ENCODE measurements at regions not wholly inside any gene's neighbourhood (a gene's known extent, or its start where the extent isn't known, plus 50 kb on each side); places are given as distances from the start of the nearest gene placed in this dataset.

DNA sequence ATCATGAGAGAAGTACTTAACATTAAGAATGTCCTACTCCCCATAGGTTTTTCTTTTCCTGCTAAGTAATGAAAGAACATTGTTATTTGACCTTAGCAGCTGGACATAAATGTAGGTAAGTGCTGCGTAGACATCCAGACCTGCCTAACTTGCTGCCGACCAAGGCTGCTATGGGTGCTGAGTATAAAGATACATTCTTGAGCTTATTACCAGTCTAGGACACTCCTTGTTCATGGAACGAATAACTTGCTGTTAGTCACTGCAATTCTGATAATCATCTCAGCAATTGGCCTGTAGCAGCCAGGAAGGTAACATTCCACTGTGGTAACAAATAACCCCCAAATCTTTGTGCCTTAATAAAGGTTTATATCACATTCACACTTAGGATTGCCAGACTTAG lies 478.1 kb downstream of the VRK1 start:
- Histone ChIP-seq H3K4me3 (no peak overlapping the region), H3K27me3 (replicated peaks; ENCODE audit: insufficient read depth) (no peaks in the 10 kb centered on the region), H3K27ac (no peak overlapping the region), H3K4me1 (replicated peaks) (no peaks in the 10 kb centered on the region), H3K9me3 (no peaks in the 10 kb centered on the region), H3K36me3 (no peaks in the 10 kb centered on the region)
- TF ChIP-seq, protein P1, sequence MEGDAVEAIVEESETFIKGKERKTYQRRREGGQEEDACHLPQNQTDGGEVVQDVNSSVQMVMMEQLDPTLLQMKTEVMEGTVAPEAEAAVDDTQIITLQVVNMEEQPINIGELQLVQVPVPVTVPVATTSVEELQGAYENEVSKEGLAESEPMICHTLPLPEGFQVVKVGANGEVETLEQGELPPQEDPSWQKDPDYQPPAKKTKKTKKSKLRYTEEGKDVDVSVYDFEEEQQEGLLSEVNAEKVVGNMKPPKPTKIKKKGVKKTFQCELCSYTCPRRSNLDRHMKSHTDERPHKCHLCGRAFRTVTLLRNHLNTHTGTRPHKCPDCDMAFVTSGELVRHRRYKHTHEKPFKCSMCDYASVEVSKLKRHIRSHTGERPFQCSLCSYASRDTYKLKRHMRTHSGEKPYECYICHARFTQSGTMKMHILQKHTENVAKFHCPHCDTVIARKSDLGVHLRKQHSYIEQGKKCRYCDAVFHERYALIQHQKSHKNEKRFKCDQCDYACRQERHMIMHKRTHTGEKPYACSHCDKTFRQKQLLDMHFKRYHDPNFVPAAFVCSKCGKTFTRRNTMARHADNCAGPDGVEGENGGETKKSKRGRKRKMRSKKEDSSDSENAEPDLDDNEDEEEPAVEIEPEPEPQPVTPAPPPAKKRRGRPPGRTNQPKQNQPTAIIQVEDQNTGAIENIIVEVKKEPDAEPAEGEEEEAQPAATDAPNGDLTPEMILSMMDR (IDR thresholded peaks at IDR 0.05) = no peak
- no peak for TF ChIP-seq POLR2A (IDR thresholded peaks at IDR 0.05)
- TF ChIP-seq POLR2AphosphoS5 (IDR thresholded peaks at IDR 0.05) = no peak
- WGBS = 70% methylated on average over 3 of the region's 3 CpGs
- DNase-seq (ENCODE audit: low spot score) = no peak
- intact Hi-C loops (cut with DNase I) = no loop called here

DNA sequence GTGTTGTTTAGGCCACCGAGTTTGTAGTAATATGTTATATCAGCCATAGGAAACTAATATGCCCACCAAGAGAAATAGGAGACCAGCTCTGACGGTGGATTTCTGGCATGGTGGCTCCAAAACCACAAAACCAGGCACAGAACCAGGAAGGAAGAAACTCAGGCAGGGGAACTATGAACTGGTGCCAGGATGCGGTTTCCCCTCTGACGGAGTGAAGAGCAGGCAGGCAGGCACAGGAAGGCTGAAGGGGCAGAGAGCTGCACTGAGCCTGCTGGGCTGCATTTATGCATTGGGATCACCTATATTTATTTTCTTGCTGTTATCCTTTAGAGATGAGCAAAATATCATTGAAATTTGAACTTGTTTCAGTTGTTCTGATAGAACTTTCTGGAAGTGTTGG lies 479.4 kb downstream of the VRK1 start:
- no peak overlapping the region for H3K27ac ChIP-seq
- no peaks in the 10 kb centered on the region for H3K9me3 ChIP-seq
- no peak overlapping the region for H3K4me3 ChIP-seq
- H3K36me3 ChIP-seq = no peaks in the 10 kb centered on the region
- no peak for TF ChIP-seq POLR2AphosphoS5 (IDR thresholded peaks at IDR 0.05)
- TF ChIP-seq, protein P1 (IDR thresholded peaks at IDR 0.05) = no peak
- TF ChIP-seq POLR2A (IDR thresholded peaks at IDR 0.05) = no peak
- intact Hi-C loops (cut with DNase I) = no loop called here
- WGBS = 75% methylated on average over 4 of the region's 4 CpGs
- DNase-seq (ENCODE audit: low spot score) = no peak
- no peaks in the 10 kb centered on the region for H3K27me3 ChIP-seq (replicated peaks; ENCODE audit: insufficient read depth)
- H3K4me1 ChIP-seq (replicated peaks) = no peaks in the 10 kb centered on the region

DNA sequence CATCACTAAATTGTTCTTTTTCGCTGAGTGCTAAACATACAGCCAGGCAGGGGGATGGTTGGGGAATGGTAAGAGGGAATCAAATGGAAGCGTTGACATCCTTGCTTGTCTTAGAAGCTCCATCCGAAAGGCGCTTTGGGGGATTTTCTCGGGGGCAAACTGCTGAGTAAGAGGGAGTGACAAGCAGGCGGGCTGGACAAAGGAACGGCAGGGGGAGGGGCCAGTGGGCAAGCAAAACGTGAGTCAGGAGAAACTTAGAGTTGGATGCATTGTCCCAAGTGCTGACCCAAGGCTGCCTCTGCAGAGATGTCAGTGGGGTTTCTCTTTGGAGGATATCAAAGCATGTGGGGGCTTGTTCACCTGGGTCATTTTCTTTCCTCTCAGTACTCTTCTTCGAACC lies 480.5 kb downstream of the VRK1 start:
- no peak overlapping the region for H3K4me3 ChIP-seq
- no peaks in the 10 kb centered on the region for H3K27me3 ChIP-seq (replicated peaks; ENCODE audit: insufficient read depth)
- 40% methylated on average over 9 of the region's 9 CpGs for WGBS
- intact Hi-C loops (cut with DNase I) = no loop called here
- H3K9me3 ChIP-seq = no peaks in the 10 kb centered on the region
- H3K4me1 ChIP-seq (replicated peaks) = no peaks in the 10 kb centered on the region
- H3K36me3 ChIP-seq = no peaks in the 10 kb centered on the region
- no peak for TF ChIP-seq POLR2AphosphoS5 (IDR thresholded peaks at IDR 0.05)
- no peak for TF ChIP-seq POLR2A (IDR thresholded peaks at IDR 0.05)
- TF ChIP-seq, protein P1 (IDR thresholded peaks at IDR 0.05) = no peak
- no peak for DNase-seq (ENCODE audit: low spot score)
- H3K27ac ChIP-seq = no peak overlapping the region

DNA sequence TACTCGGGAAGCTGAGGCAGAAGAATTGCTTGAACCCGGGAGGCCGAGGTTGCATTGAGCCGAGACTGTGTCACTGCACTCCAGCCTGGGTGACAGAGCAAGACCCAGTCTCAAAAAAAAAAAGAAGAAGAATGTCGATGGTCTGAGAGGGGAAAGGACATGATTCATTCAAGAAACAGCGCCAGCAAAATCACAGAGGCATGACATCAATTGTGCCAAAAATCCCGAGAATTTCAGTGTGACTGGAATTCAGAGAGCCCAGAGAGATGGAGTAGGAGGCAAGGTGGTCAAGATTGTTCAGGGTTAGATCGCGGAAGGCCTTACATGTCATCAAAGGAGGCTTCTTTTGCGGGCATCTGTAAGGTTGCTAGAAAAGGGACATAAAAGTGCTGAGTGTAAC lies 483.3 kb downstream of the VRK1 start:
- H3K4me3 ChIP-seq = no peak overlapping the region
- H3K36me3 ChIP-seq = no peaks in the 10 kb centered on the region
- H3K4me1 ChIP-seq (replicated peaks) = no peaks in the 10 kb centered on the region
- TF ChIP-seq POLR2A (IDR thresholded peaks at IDR 0.05) = no peak
- TF ChIP-seq, protein P1 (IDR thresholded peaks at IDR 0.05) = no peak
- TF ChIP-seq POLR2AphosphoS5 (IDR thresholded peaks at IDR 0.05) = no peak
- DNase-seq (ENCODE audit: low spot score) = no peak
- H3K27me3 ChIP-seq (replicated peaks; ENCODE audit: insufficient read depth) = no peaks in the 10 kb centered on the region
- no peak overlapping the region for H3K27ac ChIP-seq
- 84% methylated on average over 10 of the region's 10 CpGs for WGBS
- no peaks in the 10 kb centered on the region for H3K9me3 ChIP-seq
- intact Hi-C loops (cut with DNase I) = no loop called here

DNA sequence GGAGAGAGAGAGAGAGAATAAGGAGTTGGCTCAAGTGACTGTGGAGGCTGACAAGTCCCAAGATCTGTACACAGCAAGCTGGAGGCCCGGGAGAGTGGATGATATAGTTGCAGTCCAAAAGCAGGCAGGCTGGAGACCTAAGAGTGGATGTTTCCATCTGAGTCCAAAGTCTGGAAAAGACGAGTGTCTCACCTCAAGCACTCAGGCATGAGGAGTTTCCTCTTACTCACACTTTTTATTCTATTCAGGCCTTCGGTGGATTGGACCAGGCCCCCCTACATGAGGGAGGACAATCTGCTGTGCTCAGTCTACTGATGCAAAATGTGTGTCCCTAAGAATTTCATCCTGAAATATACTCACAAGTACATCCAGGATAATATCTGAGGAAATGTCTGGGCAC lies 484.6 kb downstream of the VRK1 start:
- Histone ChIP-seq H3K36me3 (no peaks in the 10 kb centered on the region), H3K4me3 (no peak overlapping the region), H3K9me3 (no peaks in the 10 kb centered on the region), H3K27ac (no peak overlapping the region), H3K4me1 (replicated peaks) (no peaks in the 10 kb centered on the region), H3K27me3 (replicated peaks; ENCODE audit: insufficient read depth) (no peaks in the 10 kb centered on the region)
- TF ChIP-seq, protein P1 (IDR thresholded peaks at IDR 0.05) = no peak
- TF ChIP-seq POLR2AphosphoS5 (IDR thresholded peaks at IDR 0.05) (no peak), POLR2A (IDR thresholded peaks at IDR 0.05) (no peak)
- intact Hi-C loops (cut with DNase I) = no loop called here
- DNase-seq (ENCODE audit: low spot score) = no peak
- 73% methylated on average over 3 of the region's 3 CpGs for WGBS

All from prostate gland (tissue), 2 donors.